Esophagus muscularis mucosa (tissue), 4 donors: ENCODE measurements at regions not wholly inside any gene's neighbourhood (a gene's known extent, or its start where the extent isn't known, plus 50 kb on each side); places are given as distances from the start of the nearest gene placed in this dataset.
"Not testable (repeated sequence)": the region's sequence is repeated elsewhere in the genome, so short reads cannot be mapped to it uniquely, and the experiment has no call there.

Experiments used
- DNase-seq: peaks from one replicate; pipeline ENCODE4 v3.0.0-alpha.2; 2017; ENCODE audit errors: extremely low spot score
- H3K27ac ChIP-seq, 4 donors: fragments of 200-600 bp; sonication (generic); replicated peaks in 1 of 4; 1 replicate in 3 of 4; 2 replicates in 1 of 4; pipeline ENCODE4 v1.5.1; 2016 to 2019; ENCODE audit warnings: mild to moderate bottlenecking in 1 of 4
- H3K27me3 ChIP-seq, 4 donors: fragments of 200-600 bp; sonication (generic); one replicate each; pipeline versions ENCODE4 v1.5.1 to v1.6.0; 2016 to 2019
- H3K36me3 ChIP-seq, 4 donors: fragments of 200-600 bp; sonication (generic); one replicate each; pipeline ENCODE4 v1.5.1; 2016 to 2019
- H3K4me1 ChIP-seq, 4 donors: fragments of 200-600 bp; sonication (generic); one replicate each; pipeline ENCODE4 v1.5.1; 2016 to 2019
- H3K4me3 ChIP-seq, 4 donors: fragments of 200-600 bp; sonication (generic); 1 replicate in 2 of 4; 2 replicates in 2 of 4; pipeline ENCODE4 v1.5.1; 2016 to 2019; ENCODE audit warnings: mild to moderate bottlenecking in 4 of 4, moderate library complexity in 1 of 4
- H3K9me3 ChIP-seq, 4 donors: fragments of 200-600 bp; sonication (generic); 1 replicate in 3 of 4; 2 replicates in 1 of 4; pipeline ENCODE4 v1.5.1; 2016 to 2019
- WGBS: methylation state at CpG from one replicate; pipeline ENCODE4 v1.1.5; 2018; 5-methylcytosine and 5-hydroxymethylcytosine counted together
- intact Hi-C: fragments of 100-400 bp; cut with DNase I; formaldehyde crosslinking; loops from one replicate; pipeline ENCODE4 v1.15.1; 2023
- TF ChIP-seq, protein P1 (sequence below), 3 experiments: fragments of 200-600 bp in 2 of 3; fragments of 450-650 bp in 1 of 3; sonication (generic) in 2 of 3; IDR thresholded peaks; one replicate each; pipeline ENCODE4 v1.5.1; 2017 to 2019; ENCODE audit warnings: antibody characterized with exemption in 3 of 3, mild to moderate bottlenecking in 2 of 3, moderate library complexity in 1 of 3

- H3K9me3 ChIP-seq, H3K4me3 ChIP-seq, H3K27ac ChIP-seq, intact Hi-C loops, DNase-seq, H3K4me1 ChIP-seq, H3K27me3 ChIP-seq, H3K36me3 ChIP-seq: not testable (repeated sequence)
- WGBS = no CpG with 5 or more reads among the region's 42 CpGs
- TF ChIP-seq, protein P1, sequence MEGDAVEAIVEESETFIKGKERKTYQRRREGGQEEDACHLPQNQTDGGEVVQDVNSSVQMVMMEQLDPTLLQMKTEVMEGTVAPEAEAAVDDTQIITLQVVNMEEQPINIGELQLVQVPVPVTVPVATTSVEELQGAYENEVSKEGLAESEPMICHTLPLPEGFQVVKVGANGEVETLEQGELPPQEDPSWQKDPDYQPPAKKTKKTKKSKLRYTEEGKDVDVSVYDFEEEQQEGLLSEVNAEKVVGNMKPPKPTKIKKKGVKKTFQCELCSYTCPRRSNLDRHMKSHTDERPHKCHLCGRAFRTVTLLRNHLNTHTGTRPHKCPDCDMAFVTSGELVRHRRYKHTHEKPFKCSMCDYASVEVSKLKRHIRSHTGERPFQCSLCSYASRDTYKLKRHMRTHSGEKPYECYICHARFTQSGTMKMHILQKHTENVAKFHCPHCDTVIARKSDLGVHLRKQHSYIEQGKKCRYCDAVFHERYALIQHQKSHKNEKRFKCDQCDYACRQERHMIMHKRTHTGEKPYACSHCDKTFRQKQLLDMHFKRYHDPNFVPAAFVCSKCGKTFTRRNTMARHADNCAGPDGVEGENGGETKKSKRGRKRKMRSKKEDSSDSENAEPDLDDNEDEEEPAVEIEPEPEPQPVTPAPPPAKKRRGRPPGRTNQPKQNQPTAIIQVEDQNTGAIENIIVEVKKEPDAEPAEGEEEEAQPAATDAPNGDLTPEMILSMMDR (IDR thresholded peaks at IDR 0.05) = peak in 1 of 3 experiments; percentile 15
These were observed 170.8 kb downstream of the GTF2H2C_2 start for GRCh38 chr5:70585996-70586395.
